CD4-positive, alpha-beta T cell treated with Interleukin-21 for 1 hour (primary cell): ENCODE measurements at regions not wholly inside any gene's neighbourhood (a gene's known extent, or its start where the extent isn't known, plus 50 kb on each side); places are given as distances from the start of the nearest gene placed in this dataset.

Experiments used
- DNase-seq: peaks from one replicate; pipeline ENCODE4 v3.0.0-alpha.2; 2020

- no peak for DNase-seq
Observed at GRCh38 chr1:227449741-227450441, 113.5 kb upstream of the ZNF678 start.

GRCh38 chr1:227449051-227449450 is 114.3 kb upstream of the ZNF678 start:
- peak; percentile 15 for DNase-seq

GRCh38 chr1:227447531-227447990 is 115.8 kb upstream of the ZNF678 start:
- no peak for DNase-seq

DNA sequence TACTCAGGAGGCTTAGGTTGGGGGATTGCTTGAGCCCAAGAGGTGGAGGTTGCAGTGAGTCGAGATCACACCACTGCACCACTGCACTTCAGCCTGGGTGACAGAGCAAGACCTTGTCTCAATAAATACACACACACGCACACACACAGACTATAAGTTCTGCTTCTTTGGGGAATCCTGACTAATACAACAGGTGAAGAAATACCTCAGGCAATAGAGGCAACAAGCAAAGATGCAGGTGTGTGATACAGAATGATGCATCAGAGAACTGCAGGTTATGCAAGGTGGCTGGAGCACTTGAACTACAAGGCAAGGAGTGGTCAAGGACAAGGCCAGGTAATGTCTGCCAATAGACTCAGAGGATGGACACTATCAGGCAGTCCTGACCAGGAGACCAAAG is 117.6 kb upstream of the ZNF678 start:
- no peak for DNase-seq

DNA sequence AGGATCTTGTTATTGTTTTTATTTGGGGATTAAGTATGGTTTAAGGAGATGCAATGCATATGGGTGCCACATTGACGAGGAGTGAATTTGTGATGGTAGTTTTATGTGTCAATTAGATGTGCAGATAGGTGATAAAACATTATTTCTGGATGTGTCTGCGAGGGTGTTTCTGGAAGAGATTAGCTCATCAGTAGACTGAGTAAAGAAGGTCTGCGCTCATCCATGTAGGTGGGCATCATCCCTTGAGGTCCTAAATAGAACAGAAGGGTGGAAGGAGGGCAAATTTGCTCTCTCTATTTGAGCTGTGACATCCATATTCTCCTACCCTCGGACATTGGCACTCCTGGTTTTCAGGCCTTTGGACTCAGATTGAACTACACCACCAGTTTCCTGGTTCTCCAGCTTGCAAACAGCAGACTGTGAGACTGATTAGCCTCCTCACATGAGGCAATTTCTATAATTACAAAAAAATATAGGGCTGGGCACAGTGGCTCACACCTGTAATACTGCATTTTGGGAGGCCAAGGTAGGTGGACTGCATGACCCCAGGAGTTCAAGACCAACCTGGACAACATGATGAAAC is 118.2 kb upstream of the ZNF678 start:
- no peak for DNase-seq

DNA sequence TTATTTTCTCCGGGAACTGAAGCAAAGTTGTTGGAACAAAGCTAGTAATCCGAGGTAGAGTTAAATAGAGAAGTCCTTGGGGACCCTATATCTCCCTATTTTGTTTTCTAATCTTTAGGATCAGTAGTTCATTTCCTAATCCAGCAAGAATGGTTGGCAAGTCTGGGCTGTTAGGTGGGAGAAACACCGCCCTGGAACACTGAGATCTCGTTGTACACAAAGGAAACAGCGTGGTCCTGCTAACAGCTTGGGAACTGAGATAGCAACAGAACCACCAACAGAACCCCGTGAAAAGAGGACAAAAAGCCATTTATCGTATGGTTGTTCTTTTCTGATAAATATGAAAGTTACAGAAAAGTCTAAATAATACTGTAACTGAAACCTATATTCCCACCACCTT is 121.9 kb upstream of the CDC42BPA start:
- no peak for DNase-seq

- peak; percentile 8 for DNase-seq
Observed at GRCh38 chr1:227437495-227438008, 119.3 kb upstream of the CDC42BPA start.

DNA sequence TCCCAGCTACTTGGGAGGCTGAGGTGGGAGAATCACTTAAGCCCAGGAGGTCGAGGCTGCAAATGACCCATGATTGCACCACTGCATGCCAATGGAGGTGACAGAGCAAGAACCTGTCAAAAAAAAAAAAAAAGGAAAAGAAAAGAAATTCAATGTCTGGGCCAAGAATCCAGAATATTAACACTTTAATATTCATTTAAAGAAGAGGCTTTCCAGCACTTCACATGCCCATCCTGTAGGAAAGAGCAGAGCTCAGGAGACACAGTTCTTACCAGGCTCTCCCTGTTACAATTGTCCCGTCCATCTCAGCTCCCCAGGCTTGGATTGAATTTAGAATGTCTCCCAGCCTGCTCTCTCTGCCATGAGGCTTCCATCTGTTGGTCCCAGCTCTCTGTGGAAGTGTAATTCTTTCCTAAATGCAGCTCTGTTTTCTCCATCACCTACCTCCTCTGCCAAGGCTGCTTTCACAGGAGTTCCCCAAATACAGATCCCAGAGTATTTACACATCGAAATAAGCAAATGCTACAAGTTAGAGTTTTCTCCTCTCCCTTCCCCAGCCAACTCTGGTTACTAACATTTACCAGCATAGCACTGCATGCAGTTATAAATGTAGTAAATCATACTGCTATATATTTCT is 116.6 kb upstream of the CDC42BPA start:
- DNase-seq = no peak

GRCh38 chr1:227433663-227434341 is 115.5 kb upstream of the CDC42BPA start:
- DNase-seq = no peak

GRCh38 chr1:227432981-227433380 is 114.7 kb upstream of the CDC42BPA start:
- no peak for DNase-seq

GRCh38 chr1:227432181-227432535 is 113.9 kb upstream of the CDC42BPA start:
- no peak for DNase-seq

DNA sequence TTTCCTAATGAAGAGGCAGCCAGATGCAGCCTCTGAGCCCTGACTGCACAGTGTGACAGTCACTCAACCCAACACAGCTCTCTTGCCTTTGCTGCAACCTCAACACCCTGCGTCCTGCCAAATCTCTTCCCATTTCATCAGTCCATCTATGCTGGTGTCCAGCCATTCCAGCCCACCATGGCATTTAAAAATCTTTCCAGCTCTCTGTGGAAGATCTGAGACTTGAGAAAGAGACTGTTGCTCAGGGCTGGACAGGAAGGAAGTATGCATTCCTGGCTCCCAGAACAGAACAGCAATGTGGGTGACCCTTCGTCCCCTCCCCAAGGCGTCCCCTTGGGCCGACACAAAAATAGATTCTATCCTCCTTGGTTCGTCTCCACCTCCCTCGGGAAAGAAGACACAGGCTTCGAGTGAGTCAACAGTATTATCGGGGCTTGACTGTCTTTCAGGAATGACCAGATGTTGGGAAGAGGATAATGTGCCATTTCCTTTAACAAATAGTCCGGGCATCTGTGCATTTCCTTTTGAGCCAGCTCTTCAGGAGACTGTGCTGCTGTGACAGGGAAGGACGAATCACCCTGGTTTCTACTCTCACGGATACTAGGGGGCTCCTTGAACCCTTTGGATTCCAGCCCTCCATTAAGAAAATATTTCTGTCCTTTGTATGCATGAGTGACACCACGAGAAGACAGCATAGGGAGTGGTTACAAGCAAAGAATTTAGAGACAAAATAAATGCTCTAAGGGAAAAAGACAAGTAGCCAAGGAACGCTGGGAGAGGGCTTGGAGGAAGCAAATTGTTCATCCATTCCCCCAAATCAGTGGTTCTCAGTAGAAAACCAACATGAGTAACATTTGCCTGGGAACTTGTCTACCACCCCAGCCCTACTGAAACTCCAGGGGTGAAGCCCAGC is 111.4 kb upstream of the CDC42BPA start:
- no peak for DNase-seq

- DNase-seq = no peak
Observed at GRCh38 chr1:227428803-227429202, 110.5 kb upstream of the CDC42BPA start.

DNA sequence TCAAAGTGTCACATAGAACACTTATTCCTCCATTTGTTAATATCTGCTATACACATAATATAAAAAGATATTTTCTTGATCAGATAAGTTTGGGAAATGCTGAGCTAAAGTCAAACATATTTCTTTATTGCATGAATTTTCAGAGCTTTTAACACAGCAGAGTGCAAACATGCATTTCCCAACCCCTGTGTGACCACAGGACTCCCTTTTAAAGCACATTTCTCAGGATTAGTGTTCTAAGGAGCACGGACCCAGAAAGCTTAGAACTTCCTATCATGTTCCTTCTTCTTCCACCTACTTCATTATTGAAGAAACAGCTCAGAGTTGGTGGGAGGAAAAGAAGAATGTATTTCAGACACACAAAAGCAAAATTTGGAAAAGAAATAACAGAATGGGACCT is 109.1 kb upstream of the CDC42BPA start:
- DNase-seq = no peak

DNA sequence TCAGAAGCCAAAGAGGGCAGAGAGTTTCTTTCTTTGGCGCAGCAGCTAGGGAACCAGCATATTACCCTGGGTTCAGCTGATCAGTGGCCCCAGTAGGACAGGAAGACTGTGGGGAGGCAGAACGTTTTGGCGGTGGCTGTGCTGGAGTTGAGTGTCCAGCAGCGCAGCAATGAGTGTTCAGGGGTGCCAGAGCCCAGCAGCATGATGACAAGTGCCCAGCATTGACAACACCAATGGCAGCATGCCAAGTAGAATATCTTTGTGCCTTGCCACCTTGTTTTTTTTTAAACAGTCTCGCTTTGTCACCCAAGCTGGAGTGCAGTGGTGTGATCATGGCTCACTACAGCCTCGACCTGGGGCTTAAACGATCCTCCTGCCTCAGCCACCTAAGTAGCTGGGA is 106.7 kb upstream of the CDC42BPA start:
- no peak for DNase-seq

DNA sequence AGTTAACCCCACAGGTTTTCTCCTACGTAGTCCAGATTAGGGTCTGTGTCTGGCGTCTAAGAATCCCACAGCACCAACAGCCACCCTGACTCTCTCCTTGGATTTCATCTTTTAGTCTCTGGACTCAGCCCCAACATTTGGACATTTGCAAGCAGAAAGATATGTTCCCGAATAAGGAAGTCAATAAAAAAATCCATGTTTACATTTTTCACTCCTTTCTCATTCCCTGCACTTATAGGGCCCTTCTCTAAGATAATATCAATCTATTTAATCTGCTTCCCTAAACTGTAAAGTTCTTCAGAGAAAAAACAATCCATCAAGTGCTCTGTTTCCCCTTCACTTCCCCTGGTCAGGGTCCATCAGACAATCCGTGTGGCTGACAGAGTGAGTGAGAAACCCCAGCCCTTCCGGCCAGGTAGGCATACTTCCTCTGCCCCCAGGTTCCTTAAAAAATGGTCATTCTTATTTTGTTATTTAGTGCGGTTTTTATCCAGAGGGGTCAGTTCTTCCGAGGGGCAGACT is 105.9 kb upstream of the CDC42BPA start:
- DNase-seq = no peak

GRCh38 chr1:227422581-227422980 is 104.3 kb upstream of the CDC42BPA start:
- DNase-seq = no peak

DNA sequence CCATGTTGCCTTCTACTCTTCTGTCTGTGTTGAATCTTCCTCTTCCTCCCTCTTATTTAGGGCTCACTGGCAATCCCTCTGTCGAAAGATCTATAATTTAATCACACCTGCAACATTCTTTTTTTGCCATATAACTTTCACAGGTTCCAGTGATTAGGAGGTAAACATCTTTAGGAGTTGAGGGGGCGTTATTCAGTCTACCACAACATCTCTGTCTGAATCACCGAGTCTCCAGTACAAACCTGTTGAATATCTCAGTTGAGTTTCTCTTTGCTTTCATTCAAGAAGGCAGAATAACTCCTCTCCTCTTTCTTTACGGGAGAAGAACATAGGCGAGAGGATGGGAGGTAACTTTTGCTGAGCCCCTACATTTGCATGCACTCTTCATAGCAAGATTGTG is 101.9 kb upstream of the CDC42BPA start:
- DNase-seq = no peak

- DNase-seq = no peak
Observed at GRCh38 chr1:227417756-227418480, 99.6 kb upstream of the CDC42BPA start.

DNA sequence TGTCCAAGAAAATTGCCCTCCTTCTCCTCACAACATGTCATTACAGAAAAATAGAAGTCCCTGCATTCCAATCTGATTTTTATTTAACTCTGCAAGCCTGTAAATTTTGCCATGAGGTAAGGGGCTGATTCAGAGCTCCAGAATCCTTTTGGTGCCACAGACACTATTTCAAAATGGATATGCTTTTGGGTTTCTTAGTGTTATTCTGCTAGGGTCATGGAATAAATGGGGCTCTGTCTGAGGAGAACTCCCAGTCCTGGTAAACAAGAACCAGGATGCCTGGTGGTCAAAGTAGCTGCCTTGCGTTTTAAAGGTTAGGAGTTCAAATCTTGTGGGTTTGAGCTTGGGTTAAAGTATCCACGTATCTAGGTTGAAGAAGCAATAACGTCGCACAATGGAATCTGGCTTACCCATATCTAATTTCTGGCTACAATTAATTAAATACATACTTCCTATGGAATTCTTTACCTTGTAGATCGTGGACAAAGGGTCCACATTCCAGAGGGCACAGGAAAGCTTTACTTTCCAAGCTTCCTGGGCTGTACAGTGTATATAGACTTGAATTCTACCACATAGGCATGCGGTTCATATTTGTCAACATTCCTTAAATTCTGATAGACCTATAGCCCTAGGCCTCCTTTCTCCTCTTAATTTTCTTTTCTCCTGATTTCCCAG is 98.0 kb upstream of the CDC42BPA start:
- DNase-seq = no peak
